Fibroblast of mammary gland (primary cell): ENCODE measurements at regions not wholly inside any gene's neighbourhood (a gene's known extent, or its start where the extent isn't known, plus 50 kb on each side); places are given as distances from the start of the nearest gene placed in this dataset.
A peak's percentile ranks its signal among the peaks of the same experiment; 100 is the strongest.

Experiments used
- DNase-seq: peaks from one replicate; pipeline ENCODE4 v3.0.0-alpha.2; 2010; ENCODE audit warnings: low read depth
- H3K4me3 ChIP-seq: 2 replicates; pipeline ENCODE4 v1.5.1; 2011; ENCODE audit warnings: low read depth, mild to moderate bottlenecking, low read length, moderate library complexity; ENCODE audit not compliant: control insufficient read depth
- TF ChIP-seq, protein P1 (sequence below): conservative IDR thresholded peaks from 2 replicates; pipeline ENCODE4 v1.5.1; 2011; ENCODE audit warnings: low read depth, low read length, inconsistent platforms; ENCODE audit not compliant: control insufficient read depth, insufficient read depth

- no peak overlapping the region for H3K4me3 ChIP-seq
- no peak for DNase-seq
- TF ChIP-seq, protein P1, sequence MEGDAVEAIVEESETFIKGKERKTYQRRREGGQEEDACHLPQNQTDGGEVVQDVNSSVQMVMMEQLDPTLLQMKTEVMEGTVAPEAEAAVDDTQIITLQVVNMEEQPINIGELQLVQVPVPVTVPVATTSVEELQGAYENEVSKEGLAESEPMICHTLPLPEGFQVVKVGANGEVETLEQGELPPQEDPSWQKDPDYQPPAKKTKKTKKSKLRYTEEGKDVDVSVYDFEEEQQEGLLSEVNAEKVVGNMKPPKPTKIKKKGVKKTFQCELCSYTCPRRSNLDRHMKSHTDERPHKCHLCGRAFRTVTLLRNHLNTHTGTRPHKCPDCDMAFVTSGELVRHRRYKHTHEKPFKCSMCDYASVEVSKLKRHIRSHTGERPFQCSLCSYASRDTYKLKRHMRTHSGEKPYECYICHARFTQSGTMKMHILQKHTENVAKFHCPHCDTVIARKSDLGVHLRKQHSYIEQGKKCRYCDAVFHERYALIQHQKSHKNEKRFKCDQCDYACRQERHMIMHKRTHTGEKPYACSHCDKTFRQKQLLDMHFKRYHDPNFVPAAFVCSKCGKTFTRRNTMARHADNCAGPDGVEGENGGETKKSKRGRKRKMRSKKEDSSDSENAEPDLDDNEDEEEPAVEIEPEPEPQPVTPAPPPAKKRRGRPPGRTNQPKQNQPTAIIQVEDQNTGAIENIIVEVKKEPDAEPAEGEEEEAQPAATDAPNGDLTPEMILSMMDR = no peak
Measured at GRCh38 chr14:65916055-65916454, 503.5 kb downstream of the FUT8 start.

DNA sequence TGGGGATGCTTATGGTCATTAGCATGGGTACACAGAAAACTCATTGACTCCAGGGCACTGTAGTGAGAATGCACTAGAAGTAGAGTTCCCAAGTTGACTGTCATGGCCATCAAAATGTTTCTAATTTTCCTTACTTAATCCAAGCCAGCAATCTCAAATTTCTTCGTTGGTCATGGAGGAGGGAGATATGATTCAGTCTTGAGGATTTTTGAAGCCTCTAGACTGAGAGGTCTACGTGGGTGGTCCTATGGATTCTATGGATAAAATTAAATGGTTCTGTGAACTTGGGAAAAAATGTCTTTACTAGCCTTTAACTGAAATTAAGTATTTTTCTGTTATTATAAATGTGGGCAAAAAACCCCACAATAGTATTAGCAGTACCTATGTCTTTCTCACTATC lies 508.5 kb downstream of the FUT8 start:
- TF ChIP-seq, protein P1 = no peak
- no peak for DNase-seq
- no peak overlapping the region for H3K4me3 ChIP-seq

GRCh38 chr14:65922142-65922541 lies 509.6 kb downstream of the FUT8 start:
- TF ChIP-seq, protein P1 = no peak
- DNase-seq = peak; percentile 22
- no peak overlapping the region for H3K4me3 ChIP-seq

GRCh38 chr14:65926504-65926903 lies 514.0 kb downstream of the FUT8 start:
- no peak for DNase-seq
- TF ChIP-seq, protein P1 = no peak
- no peak overlapping the region for H3K4me3 ChIP-seq

GRCh38 chr14:65926935-65927700 lies 514.6 kb downstream of the FUT8 start:
- TF ChIP-seq, protein P1 = no peak
- no peak overlapping the region for H3K4me3 ChIP-seq
- DNase-seq = no peak

- TF ChIP-seq, protein P1 = no peak
- H3K4me3 ChIP-seq = no peak overlapping the region
- no peak for DNase-seq
Measured at GRCh38 chr14:65927931-65928356, 515.4 kb downstream of the FUT8 start.

GRCh38 chr14:65928995-65929394 lies 516.5 kb downstream of the FUT8 start:
- no peak overlapping the region for H3K4me3 ChIP-seq
- TF ChIP-seq, protein P1 = no peak
- DNase-seq = no peak
